ENCODE measurements at regions not wholly inside any gene's neighbourhood (a gene's known extent, or its start where the extent isn't known, plus 50 kb on each side); places are given as distances from the start of the nearest gene placed in this dataset.

DNA sequence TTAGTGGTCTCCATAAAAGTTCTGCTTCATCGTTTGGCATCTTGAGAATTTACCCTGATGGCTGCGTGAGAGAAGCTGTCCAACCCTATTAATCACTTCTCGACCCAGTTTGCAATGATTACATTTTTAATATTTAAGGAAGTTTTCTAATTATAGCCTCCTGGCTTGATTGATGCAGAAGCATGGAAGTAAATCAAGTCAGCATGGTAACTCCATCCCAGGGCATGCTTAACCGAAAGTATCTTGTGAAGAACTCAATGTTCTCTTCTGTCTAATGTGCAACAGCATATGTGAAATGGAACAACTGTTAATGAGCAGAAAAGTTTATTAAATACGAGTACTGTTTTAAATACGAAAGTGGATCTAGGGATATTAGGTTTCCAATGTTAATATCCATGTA is 278.9 kb upstream of the CD180 start:
- TF ChIP-seq, protein P1, sequence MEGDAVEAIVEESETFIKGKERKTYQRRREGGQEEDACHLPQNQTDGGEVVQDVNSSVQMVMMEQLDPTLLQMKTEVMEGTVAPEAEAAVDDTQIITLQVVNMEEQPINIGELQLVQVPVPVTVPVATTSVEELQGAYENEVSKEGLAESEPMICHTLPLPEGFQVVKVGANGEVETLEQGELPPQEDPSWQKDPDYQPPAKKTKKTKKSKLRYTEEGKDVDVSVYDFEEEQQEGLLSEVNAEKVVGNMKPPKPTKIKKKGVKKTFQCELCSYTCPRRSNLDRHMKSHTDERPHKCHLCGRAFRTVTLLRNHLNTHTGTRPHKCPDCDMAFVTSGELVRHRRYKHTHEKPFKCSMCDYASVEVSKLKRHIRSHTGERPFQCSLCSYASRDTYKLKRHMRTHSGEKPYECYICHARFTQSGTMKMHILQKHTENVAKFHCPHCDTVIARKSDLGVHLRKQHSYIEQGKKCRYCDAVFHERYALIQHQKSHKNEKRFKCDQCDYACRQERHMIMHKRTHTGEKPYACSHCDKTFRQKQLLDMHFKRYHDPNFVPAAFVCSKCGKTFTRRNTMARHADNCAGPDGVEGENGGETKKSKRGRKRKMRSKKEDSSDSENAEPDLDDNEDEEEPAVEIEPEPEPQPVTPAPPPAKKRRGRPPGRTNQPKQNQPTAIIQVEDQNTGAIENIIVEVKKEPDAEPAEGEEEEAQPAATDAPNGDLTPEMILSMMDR (IDR thresholded peaks at IDR 0.05; ENCODE audit: insufficient read depth, low read depth, low read length), result no peak
- no peak for TF ChIP-seq EZH2 (IDR thresholded peaks at IDR 0.05; ENCODE audit: insufficient read depth, low read length)

Measured in astrocyte (in vitro differentiated cells and primary cell).